Thyroid gland (tissue), 4 donors: ENCODE measurements at regions not wholly inside any gene's neighbourhood (a gene's known extent, or its start where the extent isn't known, plus 50 kb on each side); places are given as distances from the start of the nearest gene placed in this dataset.

Experiments
- CTCF ChIP-seq, 6 experiments: fragments of 200-600 bp in 3 of 6; fragments of 450-650 bp in 3 of 6; sonication (generic) in 3 of 6; IDR thresholded peaks; one replicate each; pipeline ENCODE4 v1.5.1; 2016 to 2019; ENCODE audit warnings: antibody characterized with exemption in 6 of 6, mild to moderate bottlenecking in 2 of 6, inconsistent platforms in 1 of 6, moderate library complexity in 1 of 6
- POLR2A ChIP-seq, 2 donors: fragments of 450-650 bp; IDR thresholded peaks; one replicate each; pipeline ENCODE4 v1.6.1; 2017; ENCODE audit warnings: antibody characterized with exemption in 2 of 2, mild to moderate bottlenecking in 2 of 2, moderate library complexity in 1 of 2

- TF ChIP-seq CTCF (IDR thresholded peaks at IDR 0.05) (no peak), POLR2A (IDR thresholded peaks at IDR 0.05) (peak; percentile 81 to 91)
These were observed 76.7 kb upstream of the VGLL4 start for GRCh38 chr3:11720304-11720898.
